Mammary epithelial cell (primary cell): ENCODE measurements at regions not wholly inside any gene's neighbourhood (a gene's known extent, or its start where the extent isn't known, plus 50 kb on each side); places are given as distances from the start of the nearest gene placed in this dataset.
"Not testable (repeated sequence)": the region's sequence is repeated elsewhere in the genome, so short reads cannot be mapped to it uniquely, and the experiment has no call there.

ENCODE experiments used
- CTCF ChIP-seq, 2 donors: IDR thresholded peaks in 1 of 2; conservative IDR thresholded peaks in 1 of 2; 2 replicates each; pipeline ENCODE4 v1.5.1; 2011 to 2012; ENCODE audit warnings: inconsistent platforms in 2 of 2, low read length in 2 of 2, mild to moderate bottlenecking in 2 of 2, control low read depth in 1 of 2, low read depth in 1 of 2; ENCODE audit not compliant: insufficient read depth in 1 of 2; ENCODE audit errors: extremely low read depth in 1 of 2
- EZH2 ChIP-seq: IDR thresholded peaks from 2 replicates; pipeline ENCODE4 v1.6.1; 2012; ENCODE audit warnings: low read length, inconsistent platforms, borderline replicate concordance

GRCh38 chr9:7552706-7553105 is 246.9 kb downstream of the DMAC1 start:
- TF ChIP-seq EZH2; CTCF (conservative IDR thresholded peaks at IDR 0.05 in 1 of 2, IDR thresholded peaks at IDR 0.05 in 1 of 2; ENCODE audit: extremely low read depth in 1 of 2, insufficient read depth in 1 of 2, low read depth in 1 of 2, low read length in 2 of 2): not testable (repeated sequence)
